ENCODE measurements at regions not wholly inside any gene's neighbourhood (a gene's known extent, or its start where the extent isn't known, plus 50 kb on each side); places are given as distances from the start of the nearest gene placed in this dataset.

GRCh38 chr7:35558841-35559240, 136.1 kb downstream of the HERPUD2 start:
- TF ChIP-seq CTCF (IDR thresholded peaks at IDR 0.05; ENCODE audit: low read depth, low read length) (no peak), MYC (IDR thresholded peaks at IDR 0.05; ENCODE audit: low read depth, low read length) (no peak), POLR2A (IDR thresholded peaks at IDR 0.05; ENCODE audit: extremely low read depth, insufficient read length) (no peak)

Data from NB4 (cell line).